Hepatic stellate cell (primary cell): ENCODE measurements at regions not wholly inside any gene's neighbourhood (a gene's known extent, or its start where the extent isn't known, plus 50 kb on each side); places are given as distances from the start of the nearest gene placed in this dataset.

Source experiments
- DNase-seq: peaks from one replicate; pipeline ENCODE4 v3.0.0; 2011; ENCODE audit warnings: low spot score

DNA sequence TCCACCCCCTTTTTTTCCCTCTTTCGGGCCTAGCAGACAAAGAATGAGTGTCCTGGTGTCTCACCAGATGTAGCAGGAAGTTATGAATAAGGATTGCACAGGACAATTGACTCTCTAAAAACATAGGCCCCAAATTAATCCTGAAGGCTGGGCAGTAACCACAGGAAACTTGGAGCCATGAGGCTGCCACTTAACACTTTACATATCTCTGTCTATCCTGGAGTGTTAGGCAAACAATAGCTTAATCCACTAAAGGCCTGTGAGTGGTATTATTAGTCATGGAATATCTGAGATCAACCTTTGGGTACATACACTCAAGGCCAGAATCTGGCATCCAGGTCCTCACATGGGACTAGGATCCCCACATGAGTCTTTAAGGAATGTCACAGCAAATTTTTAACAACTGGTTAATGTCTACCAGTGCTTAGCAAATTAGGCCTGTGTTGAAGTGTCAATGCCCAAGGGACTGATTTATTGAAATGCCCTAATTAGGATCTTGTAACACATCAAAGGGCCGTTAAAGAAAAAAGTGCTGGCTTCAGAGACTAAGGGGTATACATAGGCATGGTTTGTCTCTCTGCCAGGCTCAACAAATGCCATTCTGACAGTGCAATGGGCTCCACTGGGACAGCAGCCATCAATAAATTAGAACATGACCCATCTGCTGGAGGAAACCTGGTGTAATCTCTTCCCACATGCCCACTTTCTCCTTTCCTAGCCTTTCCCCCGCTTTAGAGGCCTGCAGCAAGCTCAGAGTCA lies 196.7 kb upstream of the TBX20 start:
- DNase-seq: no peak

DNA sequence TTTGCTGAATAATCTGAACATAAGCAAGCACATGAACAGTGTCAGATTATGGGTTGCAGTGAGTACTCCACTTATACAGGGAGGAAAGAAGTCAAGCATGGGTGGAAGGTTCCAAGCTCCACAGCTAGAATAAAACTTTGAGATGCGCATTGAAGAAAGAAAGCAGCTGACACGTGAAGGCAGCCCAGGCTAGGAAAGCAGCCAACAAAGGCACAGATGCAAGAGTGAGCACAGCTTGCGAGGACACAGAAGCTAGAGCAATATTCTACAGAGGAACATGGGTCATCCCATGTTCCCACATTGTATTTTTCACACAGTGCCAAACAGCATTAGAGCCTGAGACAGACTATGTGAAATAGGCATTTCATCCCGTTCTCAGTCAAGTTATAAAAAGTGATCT lies 194.6 kb upstream of the TBX20 start:
- DNase-seq: no peak

DNA sequence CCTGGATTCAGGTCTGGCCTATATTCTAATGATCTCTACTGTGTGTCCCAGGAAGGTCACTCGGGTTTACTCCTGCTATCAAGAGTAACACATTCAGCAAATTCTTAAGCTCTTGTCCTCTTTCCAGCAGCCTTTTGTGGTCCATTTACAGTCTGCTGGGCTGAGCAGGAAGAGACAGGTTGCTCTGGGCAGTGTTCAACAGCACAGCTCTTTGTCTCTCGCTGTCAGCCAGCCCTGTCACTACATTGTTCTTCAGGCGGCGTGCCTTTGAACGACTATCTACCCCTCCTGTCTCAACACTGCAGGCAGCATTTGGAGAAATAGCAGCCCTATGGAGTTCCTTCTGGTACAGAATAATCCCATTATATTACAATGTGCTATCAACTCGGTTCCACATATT lies 192.2 kb upstream of the TBX20 start:
- no peak for DNase-seq

DNA sequence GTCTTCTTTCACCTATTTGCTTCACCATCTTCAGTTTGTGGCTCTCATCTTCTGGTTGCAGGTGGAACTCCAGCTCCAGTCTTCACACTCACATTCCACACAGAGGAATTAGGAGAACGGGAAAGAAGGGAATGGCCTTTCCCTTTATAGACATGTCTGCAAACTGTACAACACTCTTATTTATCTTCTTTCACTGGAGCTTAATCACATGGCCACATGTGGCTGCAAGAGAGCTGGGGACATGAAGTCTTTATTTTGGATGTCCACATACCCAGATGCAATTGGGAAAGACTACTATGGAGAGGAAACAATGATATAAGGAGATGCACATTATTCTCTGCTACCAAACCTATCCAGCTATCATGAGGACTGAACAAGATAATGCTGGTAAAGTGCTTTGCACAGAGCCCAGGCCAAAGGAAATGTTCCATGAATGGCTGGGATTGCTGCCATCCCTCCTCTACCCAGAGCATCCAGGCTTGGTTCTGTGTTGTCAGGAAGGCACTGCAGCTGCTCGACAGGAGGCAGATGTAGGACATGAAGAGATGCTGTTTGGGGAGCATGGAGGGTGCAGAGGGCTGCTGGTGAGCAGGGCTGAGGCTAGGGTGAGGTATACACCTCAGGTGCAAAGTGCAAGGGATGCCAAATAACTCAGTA lies 183.8 kb upstream of the TBX20 start:
- DNase-seq: no peak

DNA sequence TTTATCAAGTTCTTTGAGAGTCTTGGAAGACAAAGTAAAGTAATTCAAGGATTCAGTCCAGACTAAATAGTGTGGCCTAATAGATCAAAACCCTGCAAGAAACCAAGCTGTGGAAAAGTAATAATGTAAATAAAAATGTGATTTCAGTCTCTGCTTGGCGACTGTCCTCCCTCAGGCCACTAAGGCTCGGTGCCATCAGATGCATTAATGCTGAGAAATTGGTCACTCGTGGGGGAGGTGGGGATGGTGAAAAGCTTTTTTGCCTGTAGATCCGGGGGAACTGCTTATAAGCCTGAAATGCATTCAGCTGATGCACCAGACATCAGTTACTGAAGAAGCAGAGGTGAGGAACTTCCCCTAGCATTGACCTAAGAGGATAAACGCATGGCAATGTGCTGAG lies 182.6 kb upstream of the TBX20 start:
- no peak for DNase-seq

DNA sequence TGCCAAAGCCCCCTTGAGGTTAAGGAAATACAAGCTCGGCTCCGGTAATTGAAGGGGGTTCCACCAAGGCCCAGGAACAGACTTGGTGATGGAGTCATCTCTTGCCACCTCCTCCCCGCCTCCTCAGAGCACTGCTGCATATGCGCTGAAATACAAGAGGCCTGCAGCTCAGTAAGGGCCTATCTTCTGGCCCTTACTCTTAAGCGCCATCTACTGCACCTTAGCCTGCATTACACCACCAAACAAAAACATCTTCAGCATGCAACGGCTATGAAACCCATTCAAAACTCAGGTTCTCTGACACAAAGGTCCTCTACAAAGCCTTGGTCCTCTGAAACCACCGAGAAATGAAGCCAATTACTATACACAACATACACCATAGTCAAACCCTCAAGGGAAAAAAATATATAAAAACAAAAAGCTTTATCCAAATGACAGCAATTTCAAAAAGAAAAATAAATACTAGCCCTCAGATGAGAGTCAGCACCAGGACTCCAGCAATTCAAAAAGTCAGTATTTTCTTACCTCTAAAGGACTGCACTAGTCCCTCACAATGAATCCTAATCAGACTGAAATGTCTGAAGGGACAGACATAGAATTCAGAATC lies 176.8 kb upstream of the TBX20 start:
- no peak for DNase-seq

DNA sequence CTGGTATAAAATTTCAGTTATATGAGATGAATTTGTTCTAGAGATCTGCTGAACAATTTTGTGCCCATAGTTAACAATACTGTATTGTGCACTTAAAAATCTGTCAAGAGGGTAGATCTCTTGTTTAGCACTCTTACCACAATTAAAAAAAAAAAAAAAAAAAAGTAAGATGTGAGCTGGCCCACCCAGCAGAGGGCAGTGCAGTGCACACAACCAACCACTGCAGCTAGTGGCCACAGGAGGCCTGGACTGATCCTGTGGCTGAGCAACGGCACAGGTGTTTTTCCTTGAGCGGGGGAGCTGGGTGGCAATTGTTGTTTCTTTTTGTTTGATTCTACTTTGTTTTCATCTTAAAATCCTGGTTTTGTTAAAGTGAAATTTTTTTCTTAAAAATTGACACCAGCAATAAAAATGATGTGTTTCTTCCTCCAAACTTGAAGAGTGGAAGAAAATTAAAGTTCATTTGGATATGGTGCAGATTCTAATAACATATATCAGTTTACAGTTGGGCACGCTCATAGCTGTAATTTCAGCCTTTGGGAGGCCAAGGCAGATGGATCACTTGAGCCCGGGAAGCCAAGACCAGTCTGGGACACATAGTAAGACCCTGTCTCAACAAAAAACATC lies 171.1 kb upstream of the TBX20 start:
- peak; percentile 52 for DNase-seq

DNA sequence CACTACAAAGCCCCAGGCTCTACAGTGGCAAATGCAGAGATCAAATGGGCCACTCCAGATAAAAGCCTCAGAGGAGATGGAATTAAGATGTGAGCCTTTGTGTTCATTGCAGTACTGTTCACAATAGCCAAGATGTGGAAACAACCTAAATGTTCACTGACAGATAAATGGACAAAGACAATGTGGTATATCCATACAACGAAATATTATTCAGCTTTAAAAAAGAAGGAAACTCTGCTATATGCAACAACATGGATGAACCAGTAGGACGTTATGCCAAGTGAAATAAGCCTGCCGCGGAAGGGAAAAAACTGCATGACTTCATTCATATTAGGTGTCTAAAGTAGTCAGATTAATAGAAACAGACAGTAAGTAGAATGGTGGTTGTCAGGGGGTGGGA lies 170.5 kb upstream of the TBX20 start:
- DNase-seq: no peak

DNA sequence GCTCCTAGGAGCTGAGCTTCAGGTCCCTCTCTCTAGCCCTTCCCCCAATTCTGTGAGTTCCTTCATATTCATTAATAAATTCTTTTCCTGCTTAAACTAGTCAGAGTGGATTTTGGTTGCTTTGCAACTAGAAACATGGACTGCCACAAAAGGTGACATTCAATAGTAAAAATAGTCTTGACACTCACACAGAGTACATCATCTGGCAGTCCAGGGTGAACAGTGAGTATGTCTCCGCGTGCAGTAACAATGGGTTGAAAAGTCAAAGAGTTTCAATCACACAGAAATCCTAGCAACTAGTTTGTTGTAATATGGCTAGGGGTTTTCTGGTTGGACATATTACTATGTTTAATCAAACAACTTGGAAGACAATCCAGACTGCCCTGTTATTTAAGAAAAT lies 168.8 kb upstream of the TBX20 start:
- no peak for DNase-seq

DNA sequence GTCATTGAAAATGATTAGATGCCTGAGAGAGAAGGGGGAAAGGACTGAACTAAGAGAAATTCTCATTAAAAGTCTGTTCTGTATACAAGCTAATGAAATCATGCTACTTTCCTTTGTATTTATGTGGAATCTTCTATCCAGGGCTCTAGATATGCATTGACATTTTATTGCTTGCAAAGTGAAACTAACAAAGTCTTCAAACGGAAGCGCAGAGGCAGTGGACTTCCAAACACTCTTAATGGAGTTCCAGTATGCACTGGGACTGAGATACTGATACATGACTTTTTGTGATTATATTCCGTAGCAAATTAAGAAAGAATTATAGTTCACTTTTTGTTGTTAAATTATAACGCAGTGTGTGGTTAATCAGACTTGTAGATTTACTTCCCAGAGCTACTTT lies 166.8 kb upstream of the TBX20 start:
- DNase-seq: no peak

DNA sequence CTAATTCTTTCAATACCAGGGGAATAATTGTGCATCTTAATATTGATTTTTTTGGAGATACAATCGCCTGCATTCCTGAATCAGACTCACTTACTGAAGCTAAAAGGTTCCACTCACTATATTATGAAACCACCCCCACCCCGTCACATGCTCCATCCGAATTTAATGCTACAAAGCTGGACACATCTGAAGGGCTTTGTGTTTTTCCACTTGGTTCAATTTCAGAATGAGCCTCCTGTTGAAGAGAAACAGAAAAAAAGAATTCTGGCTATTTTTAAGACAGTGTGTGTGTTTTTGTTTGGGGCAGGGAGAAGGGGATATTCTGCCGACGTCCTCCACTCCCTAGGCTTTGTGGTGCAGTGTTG lies 165.5 kb upstream of the TBX20 start:
- DNase-seq: no peak

DNA sequence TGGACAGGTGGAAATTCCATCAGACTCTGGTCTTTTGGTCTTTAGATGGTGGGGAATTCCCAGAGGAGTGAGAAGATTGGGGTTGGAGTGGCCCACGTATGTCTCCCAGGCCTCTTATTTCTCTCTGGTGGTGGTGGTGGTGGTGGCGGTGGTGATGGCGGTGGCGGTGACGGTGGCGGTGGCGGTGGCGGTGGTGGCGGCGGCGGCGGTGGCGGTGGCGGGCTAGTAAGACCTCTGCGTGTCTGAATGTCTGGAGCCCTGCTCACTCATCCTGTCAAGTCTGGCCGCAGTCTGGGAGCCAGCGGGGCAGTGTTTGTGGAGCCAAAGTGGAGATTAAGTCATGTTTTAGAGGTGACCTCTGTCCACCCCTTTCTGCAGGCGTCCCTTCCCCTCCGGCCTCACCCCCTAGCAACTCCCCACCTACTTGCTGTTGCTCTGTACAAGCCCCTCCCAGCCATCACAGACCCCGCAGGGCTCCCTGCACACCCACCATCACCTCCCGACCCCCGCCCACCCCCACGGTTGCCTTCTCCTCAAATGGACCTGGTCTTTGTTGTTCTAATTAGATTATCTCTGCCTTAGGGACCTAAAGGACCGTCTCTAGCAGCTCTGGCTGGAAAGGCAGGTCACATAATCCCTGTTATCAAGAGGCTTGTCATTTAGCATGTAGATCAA lies 165.0 kb upstream of the TBX20 start:
- no peak for DNase-seq

DNA sequence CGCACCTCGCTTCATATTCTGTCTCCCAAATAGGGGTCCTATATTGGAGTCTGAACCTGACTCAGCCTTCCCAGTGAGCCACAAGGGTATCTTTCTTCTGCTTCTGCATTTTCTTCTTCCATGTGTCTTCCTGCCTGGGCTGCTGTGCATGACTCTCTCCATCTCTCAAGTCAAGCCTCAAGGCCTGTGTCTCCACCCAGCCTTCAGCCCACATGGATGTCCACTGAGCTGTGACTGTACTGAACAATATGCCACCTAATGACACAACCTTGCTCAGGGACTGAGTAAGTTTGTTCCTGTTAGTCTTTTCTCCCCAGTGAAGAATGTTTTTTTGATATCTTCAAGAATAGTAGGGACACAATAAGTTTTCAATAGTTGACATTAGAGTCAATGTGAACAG lies 162.7 kb upstream of the TBX20 start:
- DNase-seq: no peak

DNA sequence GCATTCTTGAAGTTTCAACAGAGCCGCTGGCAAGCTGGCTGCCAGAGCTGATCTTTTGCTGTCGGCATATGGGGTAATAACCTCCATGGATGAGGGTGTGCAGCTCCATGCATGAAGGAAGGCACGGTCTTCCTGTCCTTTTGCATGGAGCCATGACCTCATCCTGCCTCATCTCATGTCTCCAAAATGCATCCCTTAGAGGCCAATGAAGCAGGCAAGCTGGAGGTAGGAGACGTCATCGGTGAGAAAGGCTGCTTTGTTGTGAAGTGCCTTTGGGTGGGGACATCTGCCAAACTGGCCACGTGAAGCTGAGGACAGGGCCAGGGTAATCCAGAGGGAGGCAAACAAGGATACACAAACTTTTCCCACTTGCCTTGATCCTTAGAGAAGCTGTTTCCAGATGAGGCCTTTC lies 161.5 kb upstream of the TBX20 start:
- DNase-seq: no peak

DNA sequence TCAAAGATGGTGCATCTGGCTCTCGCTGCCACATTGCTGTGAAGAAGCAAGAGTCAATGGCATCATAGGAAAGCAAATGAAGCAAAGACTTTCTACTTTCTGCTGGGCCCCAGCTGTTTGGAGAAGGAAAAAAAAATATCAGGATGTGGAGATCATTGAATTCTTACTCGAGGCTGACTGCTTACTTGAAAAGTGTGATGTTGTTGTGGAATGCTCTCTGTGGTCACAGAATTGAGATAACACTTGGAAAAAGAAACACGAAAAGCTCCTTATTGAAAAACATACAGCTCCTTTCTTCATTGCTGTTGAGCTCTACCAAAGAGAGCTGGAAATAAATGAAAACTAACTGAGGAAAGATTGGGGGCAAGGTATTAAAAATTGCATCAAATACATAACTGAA lies 157.4 kb upstream of the TBX20 start:
- no peak for DNase-seq

DNA sequence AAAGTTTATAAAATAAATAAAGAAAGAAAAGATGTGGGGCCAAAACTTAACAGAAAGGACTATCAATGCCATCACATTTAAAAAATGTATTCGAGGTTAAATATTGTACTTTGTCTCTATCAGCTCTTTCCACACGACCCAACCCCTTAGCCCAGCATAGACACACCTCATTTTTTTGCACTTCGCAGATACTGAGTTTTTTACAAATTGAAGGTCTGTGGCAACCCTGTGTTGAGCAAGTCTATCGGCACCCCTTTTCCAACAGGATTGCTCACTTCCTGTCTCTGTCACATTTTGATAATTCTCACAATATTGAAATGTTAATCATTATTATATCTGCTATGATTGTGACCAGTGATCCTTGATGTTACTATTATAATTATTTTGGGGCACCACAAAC lies 151.6 kb upstream of the TBX20 start:
- DNase-seq: no peak

DNA sequence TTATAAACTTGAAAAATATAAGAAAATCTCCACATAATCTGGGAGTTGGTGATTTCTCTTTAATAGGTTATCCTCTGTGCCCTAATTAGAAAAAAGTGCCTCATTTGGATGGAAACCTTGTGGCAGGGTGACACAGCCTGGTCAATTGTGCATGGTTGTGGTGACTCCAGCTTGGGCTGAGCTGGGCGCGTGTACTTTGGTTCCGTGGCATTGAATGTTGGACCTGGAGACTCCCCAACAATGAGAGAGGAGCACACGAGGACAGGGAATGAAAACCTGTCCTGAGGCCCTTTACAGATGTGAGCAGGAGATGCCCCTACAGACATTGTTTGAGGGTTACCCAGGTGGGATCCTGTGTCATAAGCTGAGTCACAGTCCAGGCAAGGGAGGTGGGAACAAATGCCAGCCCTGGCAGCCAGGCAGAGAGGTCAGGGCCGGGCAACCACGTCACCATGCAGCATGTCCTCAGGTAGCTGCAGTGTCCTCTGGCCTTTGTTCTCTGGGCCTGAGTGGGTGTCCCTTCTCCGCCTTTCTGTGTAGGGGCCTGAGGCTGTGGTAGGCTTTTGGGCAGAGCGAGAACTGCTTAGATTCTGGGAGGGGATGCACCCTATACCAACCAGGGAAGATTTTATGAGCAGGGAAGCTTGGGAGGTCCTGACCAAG lies 147.4 kb upstream of the TBX20 start:
- no peak for DNase-seq

DNA sequence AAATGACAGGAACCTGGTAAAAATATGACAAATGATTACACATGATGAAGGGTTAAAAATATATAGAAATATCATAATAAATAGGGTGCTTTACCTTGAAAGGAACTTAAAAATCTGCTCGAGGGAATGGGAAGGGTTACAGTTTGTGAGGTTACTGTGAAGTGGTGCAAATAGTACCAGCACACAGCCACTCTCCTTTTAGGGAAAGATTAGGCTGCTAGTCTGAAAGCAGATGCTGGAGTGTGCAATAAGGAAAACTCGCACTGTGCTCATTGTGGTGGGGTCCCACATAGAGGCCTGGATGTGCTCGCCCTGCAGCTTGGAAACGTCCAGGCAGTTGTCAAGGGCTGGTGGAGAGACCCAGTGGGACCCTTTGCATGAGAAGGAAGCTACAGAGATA lies 145.9 kb upstream of the TBX20 start:
- DNase-seq: no peak

DNA sequence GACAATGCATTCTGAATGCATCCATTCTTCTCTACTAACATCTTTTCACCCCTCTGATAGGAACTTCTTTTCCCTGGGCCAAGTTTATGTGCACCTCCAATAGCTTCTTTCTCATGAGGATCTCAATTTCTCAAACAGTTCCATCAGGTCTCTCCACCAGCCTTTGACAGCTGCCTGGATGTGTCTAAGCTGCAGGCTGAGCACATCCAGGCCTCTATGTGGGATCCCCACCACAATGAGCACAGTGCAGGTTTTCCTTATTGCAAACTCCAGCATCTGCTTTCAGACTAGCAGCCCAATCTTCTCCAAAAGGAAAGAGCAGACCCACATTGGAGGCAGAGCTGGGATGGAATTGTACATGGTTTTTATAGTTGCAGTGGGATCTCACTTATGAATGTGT lies 145.3 kb upstream of the TBX20 start:
- no peak for DNase-seq

DNA sequence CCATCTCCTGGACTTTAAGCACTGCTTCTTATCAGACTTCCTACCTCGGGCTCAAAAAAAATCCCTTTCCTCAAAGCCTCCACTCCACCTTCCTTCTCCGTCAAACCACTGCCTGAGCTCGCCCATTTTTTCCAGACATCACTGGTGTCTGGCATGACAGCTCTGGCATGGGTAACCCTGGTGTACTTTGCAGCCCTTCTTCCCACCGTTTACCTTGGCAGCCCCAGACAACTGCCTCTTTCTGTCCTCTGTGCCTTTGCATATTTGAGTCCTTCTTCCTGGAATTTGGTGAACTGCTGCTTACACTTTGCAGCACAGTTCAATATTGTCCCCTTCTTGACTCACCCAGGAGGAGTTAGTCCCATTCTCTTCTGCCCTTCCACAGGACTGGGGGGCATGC lies 144.6 kb upstream of the TBX20 start:
- no peak for DNase-seq

DNA sequence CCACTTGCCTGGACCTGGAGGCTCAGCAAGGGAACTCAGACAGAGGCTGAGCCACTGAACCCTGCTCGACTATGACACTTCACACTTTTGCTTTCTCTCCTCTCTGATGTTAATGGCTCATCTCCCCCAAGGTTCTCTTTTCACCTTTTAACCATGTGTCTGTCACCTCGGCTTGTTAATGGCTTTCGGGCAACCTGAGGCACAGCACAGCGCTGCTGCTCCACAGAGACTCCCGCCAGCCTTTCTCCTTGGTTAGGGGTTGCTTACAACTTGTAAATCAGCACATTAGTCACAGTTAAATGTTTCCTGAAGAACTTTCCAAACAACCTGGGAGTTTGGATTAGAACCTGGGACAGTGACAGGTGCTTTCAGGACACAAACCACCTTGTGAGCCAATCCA lies 136.2 kb upstream of the TBX20 start:
- DNase-seq: no peak

DNA sequence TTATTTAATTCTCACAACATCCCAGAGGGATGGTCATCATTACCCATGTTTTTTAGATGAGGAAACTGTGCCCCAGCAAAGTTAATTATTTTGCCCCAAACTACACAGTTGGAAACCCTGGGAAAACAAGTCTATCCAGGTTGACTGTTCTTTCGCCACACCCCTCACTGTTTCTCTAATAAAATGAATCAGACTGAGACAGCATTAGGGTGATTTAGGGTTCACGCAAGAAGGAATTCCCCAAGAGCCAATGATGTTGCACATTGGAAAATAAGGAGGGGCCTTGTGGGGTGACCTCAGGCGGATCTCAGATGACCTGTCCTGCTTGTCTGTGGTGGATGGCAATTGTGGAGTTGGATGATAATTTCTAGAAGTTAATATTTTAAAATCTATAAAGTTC lies 135.7 kb upstream of the TBX20 start:
- no peak for DNase-seq
